ENCODE measurements at regions not wholly inside any gene's neighbourhood (a gene's known extent, or its start where the extent isn't known, plus 50 kb on each side); places are given as distances from the start of the nearest gene placed in this dataset.

- TF ChIP-seq CTCF (IDR thresholded peaks at IDR 0.05): no peak
- Histone ChIP-seq H3K36me3 (no peaks in the 10 kb centered on the region), H3K27me3 (no peaks in the 10 kb centered on the region), H3K27ac (no peak overlapping the region), H3K4me3 (no peak overlapping the region), H3K4me1 (no peaks in the 10 kb centered on the region), H3K9me3 (no peaks in the 10 kb centered on the region)
- intact Hi-C loops (cut with DNase I; ENCODE audit: low total_unique reads): no loop called here
- DNase-seq: no peak
Measured at GRCh38 chr15:31171731-31172130, 70.2 kb upstream of the TRPM1 start.

DNA sequence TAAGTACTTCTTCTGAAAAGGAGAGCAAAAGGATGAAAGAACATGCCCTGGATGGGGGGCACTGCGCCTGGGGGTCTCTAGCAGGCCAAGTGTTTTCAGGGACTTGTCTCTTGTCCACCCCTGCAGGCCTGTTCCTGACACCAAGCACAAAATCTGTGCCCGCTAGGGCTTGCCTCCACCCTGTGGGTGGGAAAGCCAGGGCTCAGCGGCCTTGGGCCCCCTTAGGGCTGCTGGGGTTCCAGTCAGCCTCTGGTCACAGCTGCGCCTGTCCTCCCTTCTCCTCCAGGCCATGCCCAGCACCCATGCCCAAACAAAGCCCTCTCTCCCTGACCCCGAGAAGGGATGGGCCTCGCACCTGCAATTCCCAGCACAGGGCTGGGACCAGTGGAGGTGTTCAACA, 71.1 kb upstream of the TRPM1 start:
- intact Hi-C loops (cut with DNase I; ENCODE audit: low total_unique reads): no loop called here
- H3K27me3 ChIP-seq: no peaks in the 10 kb centered on the region
- H3K4me1 ChIP-seq: no peaks in the 10 kb centered on the region
- no peak overlapping the region for H3K27ac ChIP-seq
- H3K4me3 ChIP-seq: no peak overlapping the region
- H3K36me3 ChIP-seq: no peaks in the 10 kb centered on the region
- no peak for DNase-seq
- H3K9me3 ChIP-seq: no peaks in the 10 kb centered on the region
- TF ChIP-seq CTCF (IDR thresholded peaks at IDR 0.05): no peak

GRCh38 chr15:31173790-31174450, 72.4 kb upstream of the TRPM1 start:
- no peaks in the 10 kb centered on the region for H3K9me3 ChIP-seq
- intact Hi-C loops (cut with DNase I; ENCODE audit: low total_unique reads): no loop called here
- no peak for TF ChIP-seq CTCF (IDR thresholded peaks at IDR 0.05)

DNA sequence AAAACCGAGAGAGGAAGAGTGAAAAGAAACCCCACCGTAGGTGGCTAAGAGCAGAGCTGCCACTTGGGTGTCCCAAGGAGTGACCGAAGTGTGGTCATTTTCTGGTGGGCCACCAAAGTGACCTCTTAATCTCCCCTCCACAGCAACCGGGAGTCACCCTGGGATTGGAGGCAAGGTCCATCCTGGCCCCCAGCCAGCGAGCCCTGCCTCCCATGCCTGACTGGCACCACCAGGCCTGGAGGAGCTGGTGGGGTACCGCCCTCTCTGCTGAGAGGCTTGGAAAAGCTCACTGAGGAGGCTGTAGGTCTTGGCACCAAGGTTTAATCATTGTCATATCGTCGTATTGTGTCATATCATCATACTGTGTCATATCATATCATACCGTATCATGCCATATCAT, 74.0 kb upstream of the TRPM1 start:
- H3K27ac ChIP-seq: no peak overlapping the region
- H3K4me1 ChIP-seq: no peaks in the 10 kb centered on the region
- H3K4me3 ChIP-seq: no peak overlapping the region
- no peaks in the 10 kb centered on the region for H3K36me3 ChIP-seq
- no peaks in the 10 kb centered on the region for H3K27me3 ChIP-seq
- H3K9me3 ChIP-seq: peaks cover 0 to 12% (median 12%) of the 10 kb centered on the region in 3 donors
- no peak for TF ChIP-seq CTCF (IDR thresholded peaks at IDR 0.05)
- intact Hi-C loops (cut with DNase I; ENCODE audit: low total_unique reads): no loop called here
- DNase-seq: no peak

More at GRCh38 chr15:31173790-31174450, 72.4 kb upstream of the TRPM1 start:
- no peak overlapping the region for H3K27ac ChIP-seq
- H3K4me1 ChIP-seq: no peaks in the 10 kb centered on the region
- DNase-seq: no peak
- H3K36me3 ChIP-seq: no peaks in the 10 kb centered on the region
- no peaks in the 10 kb centered on the region for H3K27me3 ChIP-seq
- no peak overlapping the region for H3K4me3 ChIP-seq

DNA sequence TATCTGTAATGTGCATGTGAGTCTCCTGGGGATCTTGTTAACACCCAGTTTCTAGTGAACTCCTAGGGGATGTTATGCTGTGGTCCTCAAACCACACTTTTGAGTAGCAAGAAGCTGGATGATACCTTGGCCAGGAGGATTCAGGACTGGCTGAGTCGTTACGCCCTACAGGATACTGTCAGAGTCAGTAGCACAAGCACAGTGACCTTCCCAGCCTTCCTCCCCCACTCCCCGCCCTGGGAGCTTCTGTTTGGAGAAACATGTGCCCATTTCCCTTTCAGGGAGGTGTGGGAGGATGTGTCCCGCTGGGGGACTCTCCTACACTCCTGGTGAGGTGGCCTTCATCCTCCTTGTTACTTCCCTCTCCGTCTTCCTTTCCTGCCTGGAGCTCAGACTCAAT, 76.4 kb upstream of the TRPM1 start:
- Histone ChIP-seq H3K9me3 (peaks cover 0 to 22% (median 17%) of the 10 kb centered on the region in 3 donors), H3K27ac (no peak overlapping the region), H3K27me3 (no peaks in the 10 kb centered on the region), H3K4me3 (no peak overlapping the region), H3K4me1 (no peaks in the 10 kb centered on the region), H3K36me3 (no peaks in the 10 kb centered on the region)
- intact Hi-C loops (cut with DNase I; ENCODE audit: low total_unique reads): no loop called here
- DNase-seq: no peak
- no peak for TF ChIP-seq CTCF (IDR thresholded peaks at IDR 0.05)

- Histone ChIP-seq H3K4me3 (no peak overlapping the region), H3K9me3 (peaks cover 0 to 22% (median 17%) of the 10 kb centered on the region in 3 donors), H3K27ac (no peak overlapping the region), H3K27me3 (no peaks in the 10 kb centered on the region), H3K4me1 (no peaks in the 10 kb centered on the region), H3K36me3 (no peaks in the 10 kb centered on the region)
- no peak for TF ChIP-seq CTCF (IDR thresholded peaks at IDR 0.05)
- intact Hi-C loops (cut with DNase I; ENCODE audit: low total_unique reads): no loop called here
- DNase-seq: no peak
Measured at GRCh38 chr15:31178705-31179104, 77.2 kb upstream of the TRPM1 start.
